B cell (primary cell): ENCODE measurements at regions not wholly inside any gene's neighbourhood (a gene's known extent, or its start where the extent isn't known, plus 50 kb on each side); places are given as distances from the start of the nearest gene placed in this dataset.

Source experiments
- ATAC-seq: fragments of 200-7000 bp; cut with Tn5 transposase; one replicate; pipeline ENCODE4 v1.10.0; 2021; ENCODE audit warnings: low read depth, mild to moderate bottlenecking, moderate number of reproducible peaks, moderate library complexity
- CTCF ChIA-PET: fragments of 350-600 bp; sonication (Branson Sonifier 250); formaldehyde crosslinking; loops from one replicate; lab custom pipeline; 2021; ENCODE audit warnings: antibody characterized with exemption, inconsistent platforms; lab: Charles Lee
- POLR2A ChIA-PET: fragments of 350-600 bp; sonication (Branson Sonifier 250); formaldehyde crosslinking; loops from one replicate; lab custom pipeline; 2021; ENCODE audit warnings: antibody characterized with exemption; lab: Charles Lee
- DNase-seq: peaks from one replicate; pipeline ENCODE4 v3.0.0; 2013
- H2AFZ ChIP-seq: 2 replicates; pipeline ENCODE4 v1.6.1; 2012; ENCODE audit warnings: mild to moderate bottlenecking, low read depth, low read length; ENCODE audit not compliant: insufficient read depth, poor library complexity, severe bottlenecking
- H3K27ac ChIP-seq, 2 donors: 1 replicate in 1 of 2; 2 replicates in 1 of 2; pipeline ENCODE4 v1.5.1; 2012 to 2013; ENCODE audit warnings: low read length in 2 of 2, mild to moderate bottlenecking in 2 of 2, moderate library complexity in 1 of 2
- H3K27me3 ChIP-seq, 4 experiments: fragments of 200-600 bp in 1 of 4; sonication (generic) in 1 of 4; replicated peaks in 1 of 4; 1 replicate in 2 of 4; 2 replicates in 2 of 4; pipeline versions ENCODE4 v1.6.1 to v1.7.0; 2013 to 2016; ENCODE audit warnings: low read length in 3 of 4, mild to moderate bottlenecking in 2 of 4, mixed read lengths in 1 of 4, moderate library complexity in 1 of 4; ENCODE audit not compliant: insufficient read depth in 4 of 4, control insufficient read depth in 3 of 4; ENCODE audit errors: control extremely low read depth in 1 of 4
- H3K36me3 ChIP-seq, 2 experiments: replicated peaks in 1 of 2; 1 replicate in 1 of 2; 2 replicates in 1 of 2; pipeline versions ENCODE4 v1.6.1 to v1.7.1; 2013; ENCODE audit warnings: low read length in 1 of 2; ENCODE audit not compliant: insufficient read depth in 2 of 2, control insufficient read depth in 1 of 2; ENCODE audit errors: control extremely low read depth in 1 of 2, extremely low read depth in 1 of 2
- H3K4me1 ChIP-seq, 2 donors: fragments of 200-600 bp in 1 of 2; sonication (generic) in 1 of 2; 1 replicate in 1 of 2; 2 replicates in 1 of 2; pipeline versions ENCODE4 v1.5.1 to v1.6.1; 2013 to 2017; ENCODE audit warnings: low read length in 2 of 2; ENCODE audit not compliant: control insufficient read depth in 2 of 2, insufficient read depth in 2 of 2
- H3K4me2 ChIP-seq: replicated peaks from 2 replicates; pipeline ENCODE3; 2012; ENCODE audit warnings: mild to moderate bottlenecking, low read depth, low read length; ENCODE audit not compliant: poor library complexity, severe bottlenecking
- H3K4me3 ChIP-seq, 5 experiments: fragments of 200-600 bp in 1 of 5; sonication (generic) in 1 of 5; 1 replicate in 3 of 5; 2 replicates in 2 of 5; pipeline versions ENCODE4 v1.5.1 to v1.7.0; 2011 to 2016; ENCODE audit warnings: low read length in 4 of 5, mild to moderate bottlenecking in 4 of 5, low read depth in 2 of 5, control low read depth in 1 of 5, moderate library complexity in 1 of 5; ENCODE audit not compliant: insufficient read depth in 1 of 5; ENCODE audit errors: control extremely low read depth in 1 of 5, extremely low read depth in 1 of 5
- H3K79me2 ChIP-seq: fragments of 200-600 bp; sonication (generic); one replicate; pipeline ENCODE4 v1.6.0; 2016; ENCODE audit warnings: low read length; ENCODE audit not compliant: control insufficient read depth, insufficient read depth
- H3K9ac ChIP-seq: fragments of 200-600 bp; sonication (generic); 2 replicates; pipeline ENCODE4 v1.6.1; 2017; ENCODE audit warnings: mild to moderate bottlenecking, low read length, moderate library complexity
- H3K9me3 ChIP-seq, 3 donors: one replicate each; pipeline versions ENCODE4 v1.6.1 to v1.7.1; 2013; ENCODE audit warnings: low read length in 2 of 3; ENCODE audit not compliant: control insufficient read depth in 2 of 3, insufficient read depth in 1 of 3; ENCODE audit errors: control extremely low read depth in 1 of 3
- H4K20me1 ChIP-seq: 2 replicates; pipeline ENCODE4 v1.6.0; 2012; ENCODE audit warnings: mild to moderate bottlenecking, low read length; ENCODE audit not compliant: insufficient read depth, control insufficient read depth, poor library complexity, severe bottlenecking
- H3K27ac Mint-ChIP-seq: one replicate; pipeline ENCODE4 v1.8.0; 2021; ENCODE audit warnings: mixed read lengths
- H3K27me3 Mint-ChIP-seq: one replicate; pipeline ENCODE4 v1.8.0; 2021; ENCODE audit warnings: mixed read lengths
- H3K4me1 Mint-ChIP-seq: one replicate; pipeline ENCODE4 v1.8.0; 2021; ENCODE audit warnings: mixed read lengths
- H3K4me3 Mint-ChIP-seq: one replicate; pipeline ENCODE4 v1.8.0; 2021; ENCODE audit warnings: mixed read lengths
- H3K9me3 Mint-ChIP-seq: one replicate; pipeline ENCODE4 v1.8.0; 2022; ENCODE audit warnings: mixed read lengths; ENCODE audit not compliant: insufficient read depth
- CTCF ChIP-seq: fragments of 200-600 bp; IDR thresholded peaks from one replicate; pipeline ENCODE4 v1.8.0; 2022; ENCODE audit warnings: antibody characterized with exemption, mild to moderate bottlenecking
- EZH2 ChIP-seq: IDR thresholded peaks from 2 replicates; pipeline ENCODE4 v1.6.1; 2012; ENCODE audit warnings: borderline replicate concordance, low read depth, mild to moderate bottlenecking, moderate library complexity, low read length; ENCODE audit not compliant: insufficient read depth, poor library complexity, severe bottlenecking
- WGBS: methylation state at CpG from one replicate; pipeline ENCODE4 v1.1.5; 2013; ENCODE audit warnings: missing lambda C conversion rate; ENCODE audit not compliant: insufficient coverage; 5-methylcytosine and 5-hydroxymethylcytosine counted together
- intact Hi-C: fragments of 100-400 bp; cut with micrococcal nuclease; formaldehyde crosslinking; loops from one replicate; pipeline ENCODE4 v1.10.0; 2022

DNA sequence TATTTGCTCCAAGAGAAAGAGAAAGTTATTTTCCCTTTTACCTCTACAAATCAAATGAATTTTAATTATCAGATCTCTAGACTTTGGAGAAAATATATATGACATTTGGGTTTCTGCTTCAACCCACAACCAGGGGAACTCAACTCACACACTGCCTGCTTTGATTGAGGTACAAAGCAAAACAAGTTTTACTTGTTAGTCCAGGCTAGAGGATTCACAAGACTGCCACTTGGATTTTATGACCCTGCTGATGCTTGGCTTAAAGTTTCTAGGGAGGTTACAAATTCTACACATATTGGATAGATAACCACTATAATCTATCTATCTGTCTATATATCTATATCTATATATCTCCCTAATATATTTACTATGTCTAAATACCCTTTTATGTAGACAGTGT, 467.3 kb upstream of the RGS18 start:
- ChIA-PET CTCF (no interaction called here), POLR2A (no interaction called here)
- intact Hi-C loops, result no loop called here
- Histone ChIP-seq H3K9me3 (peaks cover 0 to 10% (median 0%) of the 10 kb centered on the region in 3 donors), H3K79me2 (no peaks in the 10 kb centered on the region), H3K27ac (no peak overlapping the region), H3K4me1 (no peaks in the 10 kb centered on the region), H3K9ac (no peak overlapping the region), H2AFZ (no peak overlapping the region), H3K4me2 (no peak overlapping the region), H3K4me3 (no peak overlapping the region), H3K36me3 (no peaks in the 10 kb centered on the region), H3K27me3 (no peaks in the 10 kb centered on the region), H4K20me1 (no peaks in the 10 kb centered on the region)
- TF ChIP-seq EZH2 (no peak), CTCF (no peak)
- DNase-seq (no peak), ATAC-seq (no peak)
- Mint-ChIP-seq H3K9me3 (peaks cover 3% of the 10 kb centered on the region), H3K4me1 (no peaks in the 10 kb centered on the region), H3K27ac (no peak overlapping the region), H3K4me3 (no peak overlapping the region), H3K27me3 (no peaks in the 10 kb centered on the region)

DNA sequence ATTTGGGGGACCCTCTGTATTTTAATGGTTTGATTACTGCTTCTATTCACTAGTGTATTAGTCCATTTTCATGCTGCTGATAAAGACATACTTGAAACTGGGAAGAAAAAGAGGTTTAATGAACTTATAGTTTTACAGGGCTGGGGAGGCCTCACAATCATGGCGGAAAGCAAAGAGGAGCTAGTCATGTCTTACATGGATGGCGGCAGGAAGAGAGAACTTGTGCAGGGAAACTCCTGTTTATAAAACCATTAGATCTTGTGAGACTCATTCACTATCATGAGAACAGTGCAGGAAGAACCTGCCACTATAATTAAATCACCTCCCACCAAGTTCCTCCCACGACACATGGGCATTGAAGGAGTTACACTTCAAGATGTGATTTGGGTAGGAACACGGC, 464.5 kb upstream of the RGS18 start:
- H3K79me2 ChIP-seq, result no peaks in the 10 kb centered on the region
- peaks cover 3% of the 10 kb centered on the region for H3K9me3 Mint-ChIP-seq

More for the DNA sequence above, 464.5 kb upstream of the RGS18 start:
- Histone ChIP-seq H3K4me3 (no peak overlapping the region), H3K4me2 (no peak overlapping the region), H3K36me3 (no peaks in the 10 kb centered on the region), H4K20me1 (no peaks in the 10 kb centered on the region), H3K27me3 (no peaks in the 10 kb centered on the region), H3K9ac (no peak overlapping the region), H3K27ac (no peak overlapping the region), H2AFZ (no peak overlapping the region), H3K4me1 (no peaks in the 10 kb centered on the region), H3K9me3 (peaks cover 0 to 10% (median 0%) of the 10 kb centered on the region in 3 donors)
- Mint-ChIP-seq H3K27me3 (no peaks in the 10 kb centered on the region), H3K27ac (no peak overlapping the region), H3K4me3 (no peak overlapping the region), H3K4me1 (no peaks in the 10 kb centered on the region)
- TF ChIP-seq CTCF (no peak), EZH2 (no peak)
- POLR2A ChIA-PET, result no interaction called here
- CTCF ChIA-PET, result no interaction called here
- 91% methylated on average over 4 of the region's 4 CpGs for WGBS
- no peak for ATAC-seq
- intact Hi-C loops, result no loop called here
- no peak for DNase-seq
